Neural progenitor cell (in vitro differentiated cells): ENCODE measurements at regions not wholly inside any gene's neighbourhood (a gene's known extent, or its start where the extent isn't known, plus 50 kb on each side); places are given as distances from the start of the nearest gene placed in this dataset.

ENCODE experiments used
- EZH2 ChIP-seq: fragments of 200-600 bp; sonication (generic); IDR thresholded peaks from 2 replicates; pipeline ENCODE4 v1.6.1; 2017; ENCODE audit warnings: antibody characterized with exemption, mild to moderate bottlenecking, moderate library complexity
- EZH2phosphoT487 ChIP-seq: fragments of 200-600 bp; sonication (generic); IDR thresholded peaks from 2 replicates; pipeline ENCODE4 v1.6.1; 2017; ENCODE audit warnings: antibody characterized with exemption
- TF ChIP-seq, protein P1 (sequence below): fragments of 200-600 bp; sonication (generic); IDR thresholded peaks from 2 replicates; pipeline ENCODE4 v1.5.1; 2017; ENCODE audit warnings: antibody characterized with exemption, mild to moderate bottlenecking

DNA sequence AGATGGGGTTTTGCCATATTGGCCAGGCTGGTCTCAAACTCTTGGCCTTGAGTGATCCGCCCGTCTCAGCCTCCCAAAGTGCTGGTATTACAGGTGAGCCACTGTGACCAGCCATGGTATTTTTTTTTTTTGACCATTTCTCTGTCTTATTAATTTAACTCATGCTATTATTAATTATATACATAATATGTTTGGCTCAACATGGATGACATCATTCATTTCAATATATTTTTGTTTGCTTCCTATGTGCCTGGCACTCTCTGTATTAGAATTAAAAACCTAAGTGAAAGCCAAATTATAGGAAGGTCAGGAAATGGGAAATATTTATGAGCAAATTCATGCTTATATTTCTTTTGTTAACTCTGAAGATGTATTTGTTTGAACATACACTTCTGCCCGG, 55.8 kb upstream of the AKIRIN2 start:
- TF ChIP-seq, protein P1, sequence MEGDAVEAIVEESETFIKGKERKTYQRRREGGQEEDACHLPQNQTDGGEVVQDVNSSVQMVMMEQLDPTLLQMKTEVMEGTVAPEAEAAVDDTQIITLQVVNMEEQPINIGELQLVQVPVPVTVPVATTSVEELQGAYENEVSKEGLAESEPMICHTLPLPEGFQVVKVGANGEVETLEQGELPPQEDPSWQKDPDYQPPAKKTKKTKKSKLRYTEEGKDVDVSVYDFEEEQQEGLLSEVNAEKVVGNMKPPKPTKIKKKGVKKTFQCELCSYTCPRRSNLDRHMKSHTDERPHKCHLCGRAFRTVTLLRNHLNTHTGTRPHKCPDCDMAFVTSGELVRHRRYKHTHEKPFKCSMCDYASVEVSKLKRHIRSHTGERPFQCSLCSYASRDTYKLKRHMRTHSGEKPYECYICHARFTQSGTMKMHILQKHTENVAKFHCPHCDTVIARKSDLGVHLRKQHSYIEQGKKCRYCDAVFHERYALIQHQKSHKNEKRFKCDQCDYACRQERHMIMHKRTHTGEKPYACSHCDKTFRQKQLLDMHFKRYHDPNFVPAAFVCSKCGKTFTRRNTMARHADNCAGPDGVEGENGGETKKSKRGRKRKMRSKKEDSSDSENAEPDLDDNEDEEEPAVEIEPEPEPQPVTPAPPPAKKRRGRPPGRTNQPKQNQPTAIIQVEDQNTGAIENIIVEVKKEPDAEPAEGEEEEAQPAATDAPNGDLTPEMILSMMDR: no peak
- TF ChIP-seq EZH2 (no peak), EZH2phosphoT487 (no peak)
